HG03571 (cell line): ENCODE measurements at regions not wholly inside any gene's neighbourhood (a gene's known extent, or its start where the extent isn't known, plus 50 kb on each side); places are given as distances from the start of the nearest gene placed in this dataset.

Experiments
- ATAC-seq: cut with Tn5 transposase; IDR thresholded peaks from one replicate; pipeline ENCODE4 v1.9.1; 2021; ENCODE audit not compliant: unreplicated experiment

GRCh38 chr6:166014966-166015365 lies 152.7 kb downstream of the TBXT start:
- no peak for ATAC-seq

GRCh38 chr6:166010136-166010960 lies 157.3 kb downstream of the TBXT start:
- no peak for ATAC-seq

- no peak for ATAC-seq
These were observed 158.1 kb downstream of the TBXT start for GRCh38 chr6:166009385-166010031.

GRCh38 chr6:166008441-166009369 lies 158.9 kb downstream of the TBXT start:
- no peak for ATAC-seq

- ATAC-seq = no peak
These were observed 160.0 kb downstream of the TBXT start for GRCh38 chr6:166007349-166008263.

- no peak for ATAC-seq
These were observed 160.8 kb downstream of the TBXT start for GRCh38 chr6:166006900-166007301.

- no peak for ATAC-seq
These were observed 161.4 kb downstream of the TBXT start for GRCh38 chr6:166005944-166006899.

GRCh38 chr6:166005401-166005943 lies 162.2 kb downstream of the TBXT start:
- no peak for ATAC-seq

GRCh38 chr6:166004876-166005275 lies 162.8 kb downstream of the TBXT start:
- ATAC-seq = no peak

GRCh38 chr6:166004471-166004870 lies 163.2 kb downstream of the TBXT start:
- no peak for ATAC-seq

- ATAC-seq = no peak
These were observed 164.1 kb downstream of the TBXT start for GRCh38 chr6:166003569-166003968.

- no peak for ATAC-seq
These were observed 166.3 kb downstream of the TBXT start for GRCh38 chr6:166001359-166001758.

- ATAC-seq = no peak
These were observed 168.4 kb downstream of the TBXT start for GRCh38 chr6:165999279-165999678.

- no peak for ATAC-seq
These were observed 169.6 kb downstream of the TBXT start for GRCh38 chr6:165998072-165998471.

GRCh38 chr6:165991341-165991740 lies 176.3 kb downstream of the TBXT start:
- no peak for ATAC-seq

- ATAC-seq = no peak
These were observed 177.4 kb downstream of the TBXT start for GRCh38 chr6:165990216-165990615.

GRCh38 chr6:165988757-165989456 lies 178.7 kb downstream of the TBXT start:
- no peak for ATAC-seq

GRCh38 chr6:165988302-165988756 lies 179.3 kb downstream of the TBXT start:
- no peak for ATAC-seq
